Aorta (tissue), 5 donors: ENCODE measurements at regions not wholly inside any gene's neighbourhood (a gene's known extent, or its start where the extent isn't known, plus 50 kb on each side); places are given as distances from the start of the nearest gene placed in this dataset.

Experiments
- ATAC-seq: fragments of 200-7000 bp; cut with Tn5 transposase; one replicate; pipeline ENCODE4 v1.9.1; 2022; ENCODE audit warnings: moderate library complexity; ENCODE audit not compliant: low FRiP score
- DNase-seq, 2 donors: peaks; one replicate each; pipeline ENCODE4 v3.0.0-alpha.2; 2020
- H3K27ac ChIP-seq, 2 donors: one replicate each; pipeline ENCODE4 v1.5.1; 2013; ENCODE audit warnings: low read length in 2 of 2, mild to moderate bottlenecking in 2 of 2, moderate library complexity in 2 of 2, control low read depth in 1 of 2, inconsistent platforms in 1 of 2, low read depth in 1 of 2
- H3K27me3 ChIP-seq, 2 donors: one replicate each; pipeline ENCODE4 v1.6.1; 2013; ENCODE audit warnings: control low read depth in 1 of 2, low read length in 1 of 2, mild to moderate bottlenecking in 1 of 2, moderate library complexity in 1 of 2; ENCODE audit not compliant: insufficient read depth in 2 of 2, control insufficient read depth in 1 of 2
- H3K36me3 ChIP-seq, 2 donors: one replicate each; pipeline ENCODE4 v1.6.1; 2013; ENCODE audit warnings: control low read depth in 1 of 2, low read length in 1 of 2, mild to moderate bottlenecking in 1 of 2; ENCODE audit not compliant: insufficient read depth in 2 of 2, control insufficient read depth in 1 of 2
- H3K4me1 ChIP-seq, 2 donors: one replicate each; pipeline ENCODE4 v1.6.1; 2013; ENCODE audit warnings: low read length in 2 of 2, control low read depth in 1 of 2, mild to moderate bottlenecking in 1 of 2, moderate library complexity in 1 of 2; ENCODE audit not compliant: insufficient read depth in 2 of 2, control insufficient read depth in 1 of 2
- H3K4me3 ChIP-seq, 2 donors: one replicate each; pipeline ENCODE4 v1.5.1; 2013; ENCODE audit warnings: low read length in 2 of 2, control low read depth in 1 of 2, mild to moderate bottlenecking in 1 of 2
- H3K9me3 ChIP-seq: one replicate; pipeline ENCODE4 v1.6.1; 2013; ENCODE audit warnings: mild to moderate bottlenecking, low read length; ENCODE audit not compliant: control insufficient read depth
- whole genome bisulfite sequencing, 2 donors: extraction: QIAGEN DNeasy Blood & Tissue Kit; methylation state at CpG; one replicate each; pipeline ENCODE4 v1.1.7; 2013; 5-methylcytosine and 5-hydroxymethylcytosine counted together
- intact Hi-C, 2 donors: fragments of 100-400 bp; cut with DNase I; formaldehyde crosslinking; loops; one replicate each; pipeline versions ENCODE4 v1.14.2 to v1.15.0; 2022
- donor health status: healthy with polysubstance abuse.
- donor health status: Bipolar disorder and iron deficiency.
- donor health status: DM: no; HTN: no; CAD: no.
- donor health status: DM: no; HTN: no; CAD: no.
- donor health status: DM: yes; HTN: yes; CAD: no.

- ATAC-seq, result no peak
Observed at GRCh38 chr16:22736791-22737190, 77.2 kb upstream of the HS3ST2 start.

GRCh38 chr16:22739077-22739476, 74.9 kb upstream of the HS3ST2 start:
- no peak for DNase-seq
- no peaks in the 10 kb centered on the region for H3K9me3 ChIP-seq
- H3K27ac ChIP-seq, result no peak overlapping the region
- intact Hi-C loops, result no loop called here
- no peaks in the 10 kb centered on the region for H3K27me3 ChIP-seq
- H3K4me3 ChIP-seq, result no peak overlapping the region
- WGBS, 2 donors, result 50% methylated on average over 3 of the region's 3 CpGs
- H3K36me3 ChIP-seq, result no peaks in the 10 kb centered on the region
- no peak for ATAC-seq
- no peaks in the 10 kb centered on the region for H3K4me1 ChIP-seq

More at GRCh38 chr16:22736791-22737190, 77.2 kb upstream of the HS3ST2 start:
- Histone ChIP-seq H3K27me3 (no peaks in the 10 kb centered on the region), H3K4me1 (no peaks in the 10 kb centered on the region), H3K27ac (no peak overlapping the region), H3K36me3 (no peaks in the 10 kb centered on the region), H3K4me3 (no peak overlapping the region), H3K9me3 (no peaks in the 10 kb centered on the region)
- intact Hi-C loops, result no loop called here
- WGBS, 2 donors, result 77 to 86% methylated on average over 1 of the region's 1 CpG
- DNase-seq, result no peak

GRCh38 chr16:22743401-22743800, 70.6 kb upstream of the HS3ST2 start:
- H3K4me3 ChIP-seq, result no peak overlapping the region
- H3K4me1 ChIP-seq, result no peaks in the 10 kb centered on the region
- no peaks in the 10 kb centered on the region for H3K36me3 ChIP-seq
- peaks cover 0 to 3% of the 10 kb centered on the region in 2 donors for H3K27me3 ChIP-seq
- intact Hi-C loops, result no loop called here
- no peak overlapping the region for H3K27ac ChIP-seq
- ATAC-seq (no peak), DNase-seq (no peak)
- WGBS, 2 donors, result 73 to 76% methylated on average over 4 of the region's 4 CpGs
- H3K9me3 ChIP-seq, result peaks cover 2% of the 10 kb centered on the region

- no peak for DNase-seq
- intact Hi-C loops, result no loop called here
- H3K4me1 ChIP-seq, result no peaks in the 10 kb centered on the region
- H3K4me3 ChIP-seq, result no peak overlapping the region
- peaks cover 2% of the 10 kb centered on the region for H3K9me3 ChIP-seq
- ATAC-seq, result no peak
- peaks cover 0 to 3% of the 10 kb centered on the region in 2 donors for H3K27me3 ChIP-seq
- 65 to 66% methylated on average over 5 of the region's 5 CpGs for WGBS, 2 donors
- no peak overlapping the region for H3K27ac ChIP-seq
- H3K36me3 ChIP-seq, result no peaks in the 10 kb centered on the region
Observed at GRCh38 chr16:22751104-22751667, 62.8 kb upstream of the HS3ST2 start.

- H3K4me3 ChIP-seq, result no peak overlapping the region
- peaks cover 0 to 3% of the 10 kb centered on the region in 2 donors for H3K27me3 ChIP-seq
- 72 to 74% methylated on average over 2 of the region's 2 CpGs for WGBS, 2 donors
- H3K36me3 ChIP-seq, result no peaks in the 10 kb centered on the region
- no peaks in the 10 kb centered on the region for H3K4me1 ChIP-seq
- intact Hi-C loops, result no loop called here
- H3K27ac ChIP-seq, result no peak overlapping the region
- DNase-seq (no peak), ATAC-seq (no peak)
- H3K9me3 ChIP-seq, result peaks cover 2% of the 10 kb centered on the region
Observed at GRCh38 chr16:22751685-22752084, 62.3 kb upstream of the HS3ST2 start.

GRCh38 chr16:22753451-22753850, 60.5 kb upstream of the HS3ST2 start:
- ATAC-seq (no peak), DNase-seq (no peak)
- intact Hi-C loops, result no loop called here
- no peaks in the 10 kb centered on the region for H3K36me3 ChIP-seq
- WGBS, 2 donors, result 47 to 51% methylated on average over 2 of the region's 2 CpGs
- no peaks in the 10 kb centered on the region for H3K4me1 ChIP-seq
- H3K27ac ChIP-seq, result no peak overlapping the region
- H3K9me3 ChIP-seq, result peaks cover 2% of the 10 kb centered on the region
- no peaks in the 10 kb centered on the region for H3K27me3 ChIP-seq
- no peak overlapping the region for H3K4me3 ChIP-seq

GRCh38 chr16:22754577-22754976, 59.4 kb upstream of the HS3ST2 start:
- Histone ChIP-seq H3K4me1 (no peaks in the 10 kb centered on the region), H3K36me3 (no peaks in the 10 kb centered on the region), H3K4me3 (no peak overlapping the region), H3K27me3 (no peaks in the 10 kb centered on the region), H3K9me3 (peaks cover under 1% of the 10 kb centered on the region), H3K27ac (no peak overlapping the region)
- ATAC-seq (no peak), DNase-seq (no peak)
- intact Hi-C loops, result no loop called here
- WGBS, 2 donors, result 68 to 69% methylated on average over 4 of the region's 4 CpGs

GRCh38 chr16:22757202-22757601, 56.8 kb upstream of the HS3ST2 start:
- Histone ChIP-seq H3K4me1 (no peaks in the 10 kb centered on the region), H3K27me3 (no peaks in the 10 kb centered on the region), H3K27ac (no peak overlapping the region), H3K36me3 (no peaks in the 10 kb centered on the region), H3K9me3 (no peaks in the 10 kb centered on the region), H3K4me3 (no peak overlapping the region)
- DNase-seq, result no peak
- intact Hi-C loops, result no loop called here
- WGBS, 2 donors, result 65 to 67% methylated on average over 3 of the region's 3 CpGs
- ATAC-seq, result no peak

GRCh38 chr16:22762486-22762885, 51.5 kb upstream of the HS3ST2 start:
- Histone ChIP-seq H3K9me3 (no peaks in the 10 kb centered on the region), H3K36me3 (no peaks in the 10 kb centered on the region), H3K27me3 (no peaks in the 10 kb centered on the region), H3K4me1 (peaks cover 0 to 5% of the 10 kb centered on the region in 2 donors), H3K27ac (no peak overlapping the region), H3K4me3 (no peak overlapping the region)
- intact Hi-C loops, result no loop called here
- DNase-seq, result no peak
- no peak for ATAC-seq
- WGBS, 2 donors, result 87% methylated on average over 3 of the region's 3 CpGs
